Esophagus squamous epithelium (tissue), 5 donors: ENCODE measurements at regions not wholly inside any gene's neighbourhood (a gene's known extent, or its start where the extent isn't known, plus 50 kb on each side); places are given as distances from the start of the nearest gene placed in this dataset.

ENCODE experiments used
- DNase-seq: peaks from one replicate; lab custom pipeline; 2025; lab: John Stamatoyannopoulos, UW
- H3K27ac ChIP-seq, 4 donors: fragments of 200-600 bp; sonication (generic); one replicate each; pipeline ENCODE4 v1.5.1; 2016 to 2019; ENCODE audit warnings: mild to moderate bottlenecking in 1 of 4
- H3K27me3 ChIP-seq, 4 donors: fragments of 200-600 bp; sonication (generic); 1 replicate in 3 of 4; 2 replicates in 1 of 4; pipeline versions ENCODE4 v1.5.1 to v1.6.0; 2017 to 2021; ENCODE audit warnings: antibody characterized with exemption in 1 of 4
- H3K36me3 ChIP-seq, 3 donors: fragments of 200-600 bp; sonication (generic); one replicate each; pipeline ENCODE4 v1.5.1; 2016 to 2019
- H3K4me1 ChIP-seq, 3 donors: fragments of 200-600 bp; sonication (generic); one replicate each; pipeline ENCODE4 v1.5.1; 2017 to 2019
- H3K4me3 ChIP-seq, 4 donors: fragments of 200-600 bp; sonication (generic); 1 replicate in 3 of 4; 2 replicates in 1 of 4; pipeline ENCODE4 v1.5.1; 2016 to 2019; ENCODE audit warnings: mild to moderate bottlenecking in 2 of 4, moderate library complexity in 1 of 4
- H3K9me3 ChIP-seq, 3 donors: fragments of 200-600 bp; sonication (generic); one replicate each; pipeline ENCODE4 v1.5.1; 2016 to 2019
- POLR2A ChIP-seq, 4 donors: fragments of 450-650 bp; IDR thresholded peaks; one replicate each; pipeline ENCODE4 v1.6.1; 2017; ENCODE audit warnings: antibody characterized with exemption in 4 of 4, mild to moderate bottlenecking in 4 of 4, moderate library complexity in 3 of 4
- WGBS, 2 donors: methylation state at CpG; one replicate each; pipeline ENCODE4 v1.1.5; 2018; 5-methylcytosine and 5-hydroxymethylcytosine counted together
- intact Hi-C: fragments of 100-400 bp; cut with DNase I; formaldehyde crosslinking; loops from one replicate; pipeline ENCODE4 v1.15.0; 2022
- TF ChIP-seq, protein P1 (sequence below), 6 experiments: fragments of 450-650 bp in 4 of 6; fragments of 200-600 bp in 2 of 6; sonication (generic) in 2 of 6; IDR thresholded peaks; one replicate each; pipeline ENCODE4 v1.5.1; 2016 to 2019; ENCODE audit warnings: antibody characterized with exemption in 6 of 6, mild to moderate bottlenecking in 4 of 6, moderate library complexity in 4 of 6
- donor health status: DM: yes; HTN: yes; CAD: no.

- no peak overlapping the region for H3K27ac ChIP-seq
- no peak for DNase-seq
- 78 to 85% methylated on average over 3 of the region's 3 CpGs for WGBS, 2 donors
- no peaks in the 10 kb centered on the region for H3K4me1 ChIP-seq
- no peaks in the 10 kb centered on the region for H3K9me3 ChIP-seq
- intact Hi-C loops = no loop called here
- H3K36me3 ChIP-seq = no peaks in the 10 kb centered on the region
- no peak overlapping the region for H3K4me3 ChIP-seq
- TF ChIP-seq, protein P1, sequence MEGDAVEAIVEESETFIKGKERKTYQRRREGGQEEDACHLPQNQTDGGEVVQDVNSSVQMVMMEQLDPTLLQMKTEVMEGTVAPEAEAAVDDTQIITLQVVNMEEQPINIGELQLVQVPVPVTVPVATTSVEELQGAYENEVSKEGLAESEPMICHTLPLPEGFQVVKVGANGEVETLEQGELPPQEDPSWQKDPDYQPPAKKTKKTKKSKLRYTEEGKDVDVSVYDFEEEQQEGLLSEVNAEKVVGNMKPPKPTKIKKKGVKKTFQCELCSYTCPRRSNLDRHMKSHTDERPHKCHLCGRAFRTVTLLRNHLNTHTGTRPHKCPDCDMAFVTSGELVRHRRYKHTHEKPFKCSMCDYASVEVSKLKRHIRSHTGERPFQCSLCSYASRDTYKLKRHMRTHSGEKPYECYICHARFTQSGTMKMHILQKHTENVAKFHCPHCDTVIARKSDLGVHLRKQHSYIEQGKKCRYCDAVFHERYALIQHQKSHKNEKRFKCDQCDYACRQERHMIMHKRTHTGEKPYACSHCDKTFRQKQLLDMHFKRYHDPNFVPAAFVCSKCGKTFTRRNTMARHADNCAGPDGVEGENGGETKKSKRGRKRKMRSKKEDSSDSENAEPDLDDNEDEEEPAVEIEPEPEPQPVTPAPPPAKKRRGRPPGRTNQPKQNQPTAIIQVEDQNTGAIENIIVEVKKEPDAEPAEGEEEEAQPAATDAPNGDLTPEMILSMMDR (IDR thresholded peaks at IDR 0.05) = no peak
- TF ChIP-seq POLR2A (IDR thresholded peaks at IDR 0.05) = no peak
- H3K27me3 ChIP-seq = no peaks in the 10 kb centered on the region
Measured at GRCh38 chr5:124859556-124860290, 113.3 kb upstream of the ZNF608 start.

DNA sequence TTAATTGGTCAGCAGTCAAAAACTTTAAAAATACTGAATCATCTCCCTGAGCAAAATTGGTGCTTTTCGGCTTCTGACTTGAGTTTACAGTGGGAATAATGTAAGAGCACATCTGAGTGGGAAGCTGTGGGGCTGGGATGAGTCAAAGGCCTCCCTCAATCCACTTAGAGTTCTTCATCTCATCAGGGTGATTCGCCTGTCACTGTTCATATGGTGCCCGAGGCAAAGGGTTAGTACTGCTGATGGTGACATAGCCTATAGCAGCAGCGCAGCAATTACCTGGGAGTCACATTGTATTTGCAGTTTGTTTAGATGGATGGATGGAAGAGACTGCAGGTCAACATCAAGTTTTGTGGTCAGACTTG is 113.8 kb upstream of the ZNF608 start:
- Histone ChIP-seq H3K27me3 (no peaks in the 10 kb centered on the region), H3K27ac (no peak overlapping the region), H3K4me3 (no peak overlapping the region), H3K4me1 (no peaks in the 10 kb centered on the region), H3K9me3 (no peaks in the 10 kb centered on the region), H3K36me3 (no peaks in the 10 kb centered on the region)
- whole genome bisulfite sequencing, 2 donors = 63 to 78% methylated on average over 4 of the region's 4 CpGs
- TF ChIP-seq POLR2A (IDR thresholded peaks at IDR 0.05) = no peak
- TF ChIP-seq, protein P1 (IDR thresholded peaks at IDR 0.05) = no peak
- intact Hi-C loops = no loop called here
- no peak for DNase-seq

DNA sequence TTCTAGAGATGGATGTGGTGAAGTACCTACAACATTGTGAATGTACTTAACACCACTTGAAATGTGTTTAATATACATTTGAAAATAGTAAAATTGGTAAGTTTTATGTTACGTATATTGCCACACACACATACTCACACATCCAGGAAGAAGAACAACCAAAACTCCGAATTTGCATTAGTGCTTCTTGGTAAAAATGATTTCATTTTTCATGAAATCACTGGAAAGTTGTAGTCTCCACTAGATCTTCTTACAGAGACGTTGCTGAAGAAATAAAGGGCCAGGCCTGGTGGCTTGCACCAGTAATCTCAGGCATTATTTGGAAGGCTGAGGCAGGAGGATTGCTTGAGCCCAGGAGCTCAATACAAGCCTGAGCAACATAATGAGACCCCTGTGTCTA is 118.6 kb upstream of the ZNF608 start:
- no peaks in the 10 kb centered on the region for H3K36me3 ChIP-seq
- H3K27ac ChIP-seq = no peak overlapping the region
- 88 to 89% methylated on average over 3 of the region's 3 CpGs for WGBS, 2 donors
- H3K9me3 ChIP-seq = no peaks in the 10 kb centered on the region
- intact Hi-C loops = no loop called here
- DNase-seq = no peak
- peaks cover 0 to 8% (median 0%) of the 10 kb centered on the region in 3 donors for H3K4me1 ChIP-seq
- no peaks in the 10 kb centered on the region for H3K27me3 ChIP-seq
- TF ChIP-seq, protein P1 (IDR thresholded peaks at IDR 0.05) = no peak
- TF ChIP-seq POLR2A (IDR thresholded peaks at IDR 0.05) = no peak
- H3K4me3 ChIP-seq = no peak overlapping the region

- WGBS, 2 donors = 59 to 65% methylated on average over 4 of the region's 4 CpGs
- Histone ChIP-seq H3K4me3 (no peak overlapping the region), H3K27ac (no peak overlapping the region)
Measured at GRCh38 chr5:124865603-124866354, 119.3 kb upstream of the ZNF608 start.

More at GRCh38 chr5:124865603-124866354, 119.3 kb upstream of the ZNF608 start:
- Histone ChIP-seq H3K27me3 (no peaks in the 10 kb centered on the region), H3K36me3 (no peaks in the 10 kb centered on the region), H3K9me3 (no peaks in the 10 kb centered on the region), H3K4me1 (peaks cover 0 to 11% (median 0%) of the 10 kb centered on the region in 3 donors)
- intact Hi-C loops = no loop called here
- no peak for DNase-seq
- TF ChIP-seq, protein P1 (IDR thresholded peaks at IDR 0.05) = no peak
- no peak for TF ChIP-seq POLR2A (IDR thresholded peaks at IDR 0.05)
